Fibroblast of the aortic adventitia (primary cell): ENCODE measurements at regions not wholly inside any gene's neighbourhood (a gene's known extent, or its start where the extent isn't known, plus 50 kb on each side); places are given as distances from the start of the nearest gene placed in this dataset.
A peak's percentile ranks its signal among the peaks of the same experiment; 100 is the strongest.
"Not testable (repeated sequence)": the region's sequence is repeated elsewhere in the genome, so short reads cannot be mapped to it uniquely, and the experiment has no call there.

Source experiments
- DNase-seq: peaks from one replicate; pipeline ENCODE4 v3.0.0-alpha.2; 2010; ENCODE audit warnings: low read depth
- H3K4me3 ChIP-seq: 2 replicates; pipeline ENCODE4 v1.5.1; 2011; ENCODE audit warnings: low read depth, mild to moderate bottlenecking, control low read depth, low read length, moderate library complexity
- TF ChIP-seq, protein P1 (sequence below): IDR thresholded peaks from 2 replicates; pipeline ENCODE4 v1.5.1; 2011; ENCODE audit warnings: mild to moderate bottlenecking, low read length, control low read depth, inconsistent platforms; ENCODE audit not compliant: insufficient read depth

DNA sequence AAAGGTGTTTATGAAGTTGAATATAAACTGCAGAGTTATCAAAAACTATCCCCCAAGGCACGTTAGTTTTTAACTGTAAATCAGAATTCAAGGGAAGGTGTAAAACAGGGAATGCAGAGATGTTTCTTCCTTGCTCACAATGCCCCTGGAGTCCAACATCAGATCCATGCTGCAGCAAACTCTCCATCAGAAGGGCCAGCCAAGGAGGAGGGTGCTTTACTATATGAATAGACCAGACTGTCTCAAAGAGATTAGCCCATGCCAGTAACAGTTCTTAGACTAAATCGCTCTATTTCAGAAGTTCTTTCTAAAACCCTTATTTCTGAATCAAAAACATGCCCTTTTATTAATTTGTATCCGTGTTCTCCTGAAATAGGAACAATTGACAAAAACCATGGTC is 362.8 kb upstream of the RPS23 start:
- DNase-seq = no peak
- no peak overlapping the region for H3K4me3 ChIP-seq
- TF ChIP-seq, protein P1, sequence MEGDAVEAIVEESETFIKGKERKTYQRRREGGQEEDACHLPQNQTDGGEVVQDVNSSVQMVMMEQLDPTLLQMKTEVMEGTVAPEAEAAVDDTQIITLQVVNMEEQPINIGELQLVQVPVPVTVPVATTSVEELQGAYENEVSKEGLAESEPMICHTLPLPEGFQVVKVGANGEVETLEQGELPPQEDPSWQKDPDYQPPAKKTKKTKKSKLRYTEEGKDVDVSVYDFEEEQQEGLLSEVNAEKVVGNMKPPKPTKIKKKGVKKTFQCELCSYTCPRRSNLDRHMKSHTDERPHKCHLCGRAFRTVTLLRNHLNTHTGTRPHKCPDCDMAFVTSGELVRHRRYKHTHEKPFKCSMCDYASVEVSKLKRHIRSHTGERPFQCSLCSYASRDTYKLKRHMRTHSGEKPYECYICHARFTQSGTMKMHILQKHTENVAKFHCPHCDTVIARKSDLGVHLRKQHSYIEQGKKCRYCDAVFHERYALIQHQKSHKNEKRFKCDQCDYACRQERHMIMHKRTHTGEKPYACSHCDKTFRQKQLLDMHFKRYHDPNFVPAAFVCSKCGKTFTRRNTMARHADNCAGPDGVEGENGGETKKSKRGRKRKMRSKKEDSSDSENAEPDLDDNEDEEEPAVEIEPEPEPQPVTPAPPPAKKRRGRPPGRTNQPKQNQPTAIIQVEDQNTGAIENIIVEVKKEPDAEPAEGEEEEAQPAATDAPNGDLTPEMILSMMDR = no peak

DNA sequence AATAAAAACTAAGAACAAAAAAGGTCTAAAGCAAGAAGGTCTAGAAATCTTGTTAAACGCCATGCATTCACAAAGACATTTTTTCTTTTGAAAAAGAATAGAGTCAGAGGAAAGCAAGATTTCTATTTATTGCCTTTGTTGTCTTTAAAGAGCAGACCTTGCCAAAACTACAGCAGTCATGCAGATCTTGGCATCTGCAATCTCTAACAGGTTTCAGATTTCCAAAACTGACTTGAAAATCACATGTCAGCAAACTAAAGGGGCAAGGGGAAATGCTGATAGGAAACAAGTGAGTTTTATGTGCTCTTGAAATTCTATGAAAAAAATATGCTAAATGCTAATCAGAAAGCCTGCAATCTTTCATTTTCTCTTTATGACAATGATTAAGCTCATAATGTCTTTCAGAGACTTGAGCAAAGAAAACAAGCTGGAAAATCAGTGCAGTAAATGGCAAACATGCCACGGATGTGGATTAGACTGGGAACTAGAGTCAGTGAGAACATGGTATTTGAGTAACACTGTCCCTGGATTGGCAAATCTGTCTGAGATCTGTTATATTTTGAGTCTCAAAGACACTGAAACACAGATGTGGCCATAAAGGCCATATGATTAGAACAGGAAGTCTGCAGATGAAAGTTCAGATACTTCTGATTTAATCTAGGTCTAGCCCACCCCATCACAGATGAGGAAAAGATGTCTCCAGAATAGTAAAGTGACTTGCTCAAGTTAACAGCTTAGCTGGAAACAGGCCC is 361.4 kb upstream of the RPS23 start:
- DNase-seq = peak; percentile 71

GRCh38 chr5:82636591-82636990 is 358.4 kb upstream of the RPS23 start:
- no peak for DNase-seq
- H3K4me3 ChIP-seq = no peak overlapping the region
- TF ChIP-seq, protein P1 = no peak

More for the DNA sequence above, 361.4 kb upstream of the RPS23 start:
- TF ChIP-seq, protein P1 = no peak
- H3K4me3 ChIP-seq = no peak overlapping the region

- TF ChIP-seq, protein P1 = no peak
- H3K4me3 ChIP-seq = no peak overlapping the region
- DNase-seq = peak; percentile 69
Observed at GRCh38 chr5:82635561-82636288, 357.6 kb upstream of the RPS23 start.

DNA sequence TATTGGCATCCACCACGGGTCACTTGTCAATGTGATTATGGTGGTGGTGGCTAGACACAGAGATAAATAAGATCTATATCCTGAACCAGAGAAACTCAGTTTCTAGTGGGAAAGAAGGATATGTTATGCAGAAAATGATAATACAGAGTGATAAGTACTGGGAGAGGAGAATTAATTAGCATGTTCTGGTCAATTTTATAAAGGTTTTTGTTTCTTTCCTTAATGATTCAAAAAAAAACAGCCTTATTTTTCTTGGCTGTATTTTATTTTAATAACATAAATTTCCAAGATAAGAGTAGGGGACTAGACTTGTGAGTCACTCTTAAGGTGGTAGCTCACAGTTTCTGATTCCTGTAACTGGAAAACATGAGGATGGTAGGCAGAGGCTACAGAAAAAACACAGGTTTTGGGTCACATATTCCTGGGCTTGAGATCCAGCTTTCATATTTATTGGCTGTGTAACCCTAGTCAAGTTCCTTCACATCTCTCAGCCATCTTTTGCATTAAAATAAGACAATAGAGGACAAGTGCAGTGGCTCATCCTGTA is 350.3 kb upstream of the RPS23 start:
- peak; percentile 69 for DNase-seq
- TF ChIP-seq, protein P1 = no peak
- H3K4me3 ChIP-seq = no peak overlapping the region

DNA sequence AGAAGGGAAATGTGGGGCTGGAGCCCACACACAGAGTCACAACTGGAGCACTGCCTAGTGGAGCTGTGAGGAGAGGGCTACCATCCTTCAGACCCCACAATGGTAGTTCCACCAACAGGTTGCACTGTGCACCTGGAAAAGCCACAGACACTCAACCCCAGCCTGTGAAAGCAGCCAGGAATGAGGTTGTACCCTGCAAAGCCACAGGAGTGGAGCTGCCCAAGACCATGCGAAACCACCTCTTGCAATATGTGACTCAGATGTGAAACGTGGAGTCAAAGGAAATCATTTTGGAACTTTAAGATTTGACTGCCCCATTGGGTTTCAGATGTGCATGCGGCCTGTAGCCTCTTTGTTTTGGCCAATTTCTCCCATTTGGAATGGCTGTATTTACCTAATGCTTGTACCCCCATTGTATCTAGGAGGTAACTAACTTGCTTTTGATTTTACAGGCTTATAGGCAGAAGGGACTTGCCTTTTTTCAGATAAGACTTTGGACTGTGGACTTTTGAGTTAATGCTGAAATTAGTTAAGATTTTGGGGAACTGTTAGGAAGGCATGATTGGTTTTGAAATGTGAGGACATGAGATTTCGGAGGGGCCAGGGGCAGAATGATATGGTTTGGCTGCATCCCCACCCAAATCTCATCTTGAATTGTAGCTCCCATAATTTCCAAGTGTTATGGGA is 348.9 kb upstream of the RPS23 start:
- not testable (repeated sequence) for H3K4me3 ChIP-seq, DNase-seq

DNA sequence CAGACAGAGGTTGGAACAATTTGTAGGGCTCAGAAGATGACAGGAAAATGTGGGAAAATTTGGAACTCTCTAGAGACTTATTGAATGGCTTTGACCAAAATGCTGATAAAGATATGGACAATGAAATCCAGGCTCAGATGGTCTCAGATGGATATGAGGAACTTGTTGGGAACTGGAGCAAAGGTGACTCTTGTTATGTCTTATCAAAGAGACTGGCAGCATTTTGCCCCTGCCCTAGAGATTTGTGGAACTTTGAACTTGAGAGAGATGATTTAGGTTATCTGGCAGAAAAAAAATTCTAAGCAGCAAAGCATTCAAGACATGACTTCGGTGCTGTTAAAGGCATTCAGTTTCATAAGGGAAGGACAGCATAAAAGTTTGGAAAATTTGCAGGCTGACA is 347.9 kb upstream of the RPS23 start:
- not testable (repeated sequence) for H3K4me3 ChIP-seq

More for the DNA sequence above, 347.9 kb upstream of the RPS23 start:
- DNase-seq = not testable (repeated sequence)
